ENCODE measurements at regions not wholly inside any gene's neighbourhood (a gene's known extent, or its start where the extent isn't known, plus 50 kb on each side); places are given as distances from the start of the nearest gene placed in this dataset.

GRCh38 chr9:17011880-17012279 lies 123.0 kb upstream of the CNTLN start:
- TF ChIP-seq EZH2 (IDR thresholded peaks at IDR 0.05; ENCODE audit: borderline replicate concordance, low read length) (no peak), CTCF (conservative IDR thresholded peaks at IDR 0.05 in 1 of 2, IDR thresholded peaks at IDR 0.05 in 1 of 2; ENCODE audit: extremely low read depth in 1 of 2, insufficient read depth in 1 of 2, low read depth in 1 of 2, low read length in 2 of 2) (no peak)
